Esophagus squamous epithelium (tissue), 5 donors: ENCODE measurements at regions not wholly inside any gene's neighbourhood (a gene's known extent, or its start where the extent isn't known, plus 50 kb on each side); places are given as distances from the start of the nearest gene placed in this dataset.

ENCODE experiments used
- DNase-seq: peaks from one replicate; lab custom pipeline; 2025; lab: John Stamatoyannopoulos, UW
- H3K27ac ChIP-seq, 4 donors: fragments of 200-600 bp; sonication (generic); one replicate each; pipeline ENCODE4 v1.5.1; 2016 to 2019; ENCODE audit warnings: mild to moderate bottlenecking in 1 of 4
- H3K27me3 ChIP-seq, 4 donors: fragments of 200-600 bp; sonication (generic); 1 replicate in 3 of 4; 2 replicates in 1 of 4; pipeline versions ENCODE4 v1.5.1 to v1.6.0; 2017 to 2021; ENCODE audit warnings: antibody characterized with exemption in 1 of 4
- H3K36me3 ChIP-seq, 3 donors: fragments of 200-600 bp; sonication (generic); one replicate each; pipeline ENCODE4 v1.5.1; 2016 to 2019
- H3K4me1 ChIP-seq, 3 donors: fragments of 200-600 bp; sonication (generic); one replicate each; pipeline ENCODE4 v1.5.1; 2017 to 2019
- H3K4me3 ChIP-seq, 4 donors: fragments of 200-600 bp; sonication (generic); 1 replicate in 3 of 4; 2 replicates in 1 of 4; pipeline ENCODE4 v1.5.1; 2016 to 2019; ENCODE audit warnings: mild to moderate bottlenecking in 2 of 4, moderate library complexity in 1 of 4
- H3K9me3 ChIP-seq, 3 donors: fragments of 200-600 bp; sonication (generic); one replicate each; pipeline ENCODE4 v1.5.1; 2016 to 2019
- POLR2A ChIP-seq, 4 donors: fragments of 450-650 bp; IDR thresholded peaks; one replicate each; pipeline ENCODE4 v1.6.1; 2017; ENCODE audit warnings: antibody characterized with exemption in 4 of 4, mild to moderate bottlenecking in 4 of 4, moderate library complexity in 3 of 4
- WGBS, 2 donors: methylation state at CpG; one replicate each; pipeline ENCODE4 v1.1.5; 2018; 5-methylcytosine and 5-hydroxymethylcytosine counted together
- intact Hi-C: fragments of 100-400 bp; cut with DNase I; formaldehyde crosslinking; loops from one replicate; pipeline ENCODE4 v1.15.0; 2022
- TF ChIP-seq, protein P1 (sequence below), 6 experiments: fragments of 450-650 bp in 4 of 6; fragments of 200-600 bp in 2 of 6; sonication (generic) in 2 of 6; IDR thresholded peaks; one replicate each; pipeline ENCODE4 v1.5.1; 2016 to 2019; ENCODE audit warnings: antibody characterized with exemption in 6 of 6, mild to moderate bottlenecking in 4 of 6, moderate library complexity in 4 of 6
- donor health status: DM: yes; HTN: yes; CAD: no.

DNA sequence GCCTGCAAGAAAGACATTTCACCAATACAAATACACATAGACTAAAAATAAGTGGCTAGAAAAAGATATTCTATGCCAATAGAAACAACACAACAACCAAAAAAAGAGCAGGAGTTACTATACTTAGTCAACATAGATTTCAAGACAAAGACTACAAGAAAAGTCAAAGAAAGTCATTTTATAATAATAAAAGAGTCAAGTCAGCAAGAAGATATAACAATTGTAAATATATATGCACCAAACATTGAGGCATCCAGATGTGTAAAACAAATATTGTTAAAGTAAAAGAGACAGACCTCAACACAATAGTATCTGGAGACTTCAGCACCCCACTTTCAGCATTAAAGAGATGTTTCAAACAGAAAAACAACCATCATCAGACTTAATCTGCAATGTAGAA is 104.6 kb downstream of the AMY1C start:
- no peak for TF ChIP-seq POLR2A (IDR thresholded peaks at IDR 0.05)
- TF ChIP-seq, protein P1, sequence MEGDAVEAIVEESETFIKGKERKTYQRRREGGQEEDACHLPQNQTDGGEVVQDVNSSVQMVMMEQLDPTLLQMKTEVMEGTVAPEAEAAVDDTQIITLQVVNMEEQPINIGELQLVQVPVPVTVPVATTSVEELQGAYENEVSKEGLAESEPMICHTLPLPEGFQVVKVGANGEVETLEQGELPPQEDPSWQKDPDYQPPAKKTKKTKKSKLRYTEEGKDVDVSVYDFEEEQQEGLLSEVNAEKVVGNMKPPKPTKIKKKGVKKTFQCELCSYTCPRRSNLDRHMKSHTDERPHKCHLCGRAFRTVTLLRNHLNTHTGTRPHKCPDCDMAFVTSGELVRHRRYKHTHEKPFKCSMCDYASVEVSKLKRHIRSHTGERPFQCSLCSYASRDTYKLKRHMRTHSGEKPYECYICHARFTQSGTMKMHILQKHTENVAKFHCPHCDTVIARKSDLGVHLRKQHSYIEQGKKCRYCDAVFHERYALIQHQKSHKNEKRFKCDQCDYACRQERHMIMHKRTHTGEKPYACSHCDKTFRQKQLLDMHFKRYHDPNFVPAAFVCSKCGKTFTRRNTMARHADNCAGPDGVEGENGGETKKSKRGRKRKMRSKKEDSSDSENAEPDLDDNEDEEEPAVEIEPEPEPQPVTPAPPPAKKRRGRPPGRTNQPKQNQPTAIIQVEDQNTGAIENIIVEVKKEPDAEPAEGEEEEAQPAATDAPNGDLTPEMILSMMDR (IDR thresholded peaks at IDR 0.05), result no peak
- Histone ChIP-seq H3K4me1 (no peaks in the 10 kb centered on the region), H3K36me3 (no peaks in the 10 kb centered on the region), H3K27me3 (no peaks in the 10 kb centered on the region), H3K4me3 (no peak overlapping the region), H3K9me3 (no peaks in the 10 kb centered on the region), H3K27ac (no peak overlapping the region)
- no peak for DNase-seq
- intact Hi-C loops, result no loop called here

- WGBS, 2 donors, result 61 to 85% methylated on average over 2 of the region's 2 CpGs
- no peak for TF ChIP-seq POLR2A (IDR thresholded peaks at IDR 0.05)
- TF ChIP-seq, protein P1 (IDR thresholded peaks at IDR 0.05), result no peak
- Histone ChIP-seq H3K4me1 (no peaks in the 10 kb centered on the region), H3K27ac (no peak overlapping the region), H3K4me3 (no peak overlapping the region), H3K9me3 (no peaks in the 10 kb centered on the region), H3K36me3 (no peaks in the 10 kb centered on the region), H3K27me3 (no peaks in the 10 kb centered on the region)
- DNase-seq, result no peak
- intact Hi-C loops, result no loop called here
Observed at GRCh38 chr1:103859721-103860120, 110.0 kb downstream of the AMY1C start.

- H3K27me3 ChIP-seq, result no peaks in the 10 kb centered on the region
- intact Hi-C loops, result no loop called here
- no peak for TF ChIP-seq POLR2A (IDR thresholded peaks at IDR 0.05)
- TF ChIP-seq, protein P1 (IDR thresholded peaks at IDR 0.05), result no peak
- WGBS, 2 donors, result 58 to 62% methylated on average over 3 of the region's 3 CpGs
- H3K4me3 ChIP-seq, result no peak overlapping the region
- no peak for DNase-seq
- no peak overlapping the region for H3K27ac ChIP-seq
- H3K36me3 ChIP-seq, result no peaks in the 10 kb centered on the region
- H3K4me1 ChIP-seq, result no peaks in the 10 kb centered on the region
- H3K9me3 ChIP-seq, result no peaks in the 10 kb centered on the region
Observed at GRCh38 chr1:103898576-103899345, 149.1 kb downstream of the AMY1C start.

DNA sequence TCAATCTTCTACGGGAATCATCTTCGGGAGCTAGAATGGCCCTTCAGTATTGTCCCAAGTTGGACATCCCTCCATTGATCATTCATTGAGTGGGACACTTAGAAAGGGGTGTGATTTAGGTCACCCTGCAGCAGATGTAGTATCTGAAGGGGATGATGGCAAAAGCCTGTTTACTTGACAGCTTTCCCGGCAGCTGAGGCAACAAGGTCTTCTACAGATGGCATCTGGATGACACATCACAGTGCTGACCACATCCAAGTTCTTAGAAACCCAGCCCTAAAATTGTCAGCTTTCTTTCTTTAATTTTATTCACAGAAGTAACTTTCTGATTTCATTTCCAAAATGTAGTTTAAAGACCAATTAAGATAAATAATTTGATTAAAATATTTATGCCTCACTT is 150.3 kb downstream of the AMY1C start:
- H3K36me3 ChIP-seq, result no peaks in the 10 kb centered on the region
- whole genome bisulfite sequencing, 2 donors, result 77 to 81% methylated on average over 3 of the region's 3 CpGs
- H3K4me3 ChIP-seq, result no peak overlapping the region
- no peaks in the 10 kb centered on the region for H3K9me3 ChIP-seq
- H3K27ac ChIP-seq, result no peak overlapping the region
- intact Hi-C loops, result no loop called here
- H3K27me3 ChIP-seq, result no peaks in the 10 kb centered on the region
- no peak for TF ChIP-seq POLR2A (IDR thresholded peaks at IDR 0.05)
- TF ChIP-seq, protein P1 (IDR thresholded peaks at IDR 0.05), result no peak
- no peaks in the 10 kb centered on the region for H3K4me1 ChIP-seq
- DNase-seq, result no peak

GRCh38 chr1:103901072-103901471 is 151.4 kb downstream of the AMY1C start:
- WGBS, 2 donors, result 61% methylated on average over 4 of the region's 4 CpGs
- TF ChIP-seq POLR2A (IDR thresholded peaks at IDR 0.05), result no peak
- TF ChIP-seq, protein P1 (IDR thresholded peaks at IDR 0.05), result no peak
- Histone ChIP-seq H3K36me3 (no peaks in the 10 kb centered on the region), H3K9me3 (no peaks in the 10 kb centered on the region), H3K4me1 (no peaks in the 10 kb centered on the region), H3K4me3 (no peak overlapping the region), H3K27me3 (no peaks in the 10 kb centered on the region), H3K27ac (no peak overlapping the region)
- intact Hi-C loops, result no loop called here
- DNase-seq, result no peak
